K562 (cell line): ENCODE measurements at regions not wholly inside any gene's neighbourhood (a gene's known extent, or its start where the extent isn't known, plus 50 kb on each side); places are given as distances from the start of the nearest gene placed in this dataset.

Source experiments
- BRCA1 ChIP-seq, 2 experiments: fragments of 450-650 bp in 1 of 2; sonication (generic) in 1 of 2; formaldehyde crosslinking in 1 of 2; IDR thresholded peaks; 2 replicates each; pipeline versions ENCODE4 v1.5.0 to v1.6.1; 2017 to 2020; ENCODE audit warnings: mild to moderate bottlenecking in 1 of 2, missing genetic modification reagents in 1 of 2
- CEBPB ChIP-seq: fragments of 450-650 bp; IDR thresholded peaks from 2 replicates; pipeline ENCODE4 v1.6.1; 2016; ENCODE audit warnings: missing genetic modification characterization, missing compliant biosample characterization
- CHD4 ChIP-seq: fragments of 200-600 bp; sonication (generic); IDR thresholded peaks from 3 replicates; pipeline ENCODE4 v1.6.1; 2012; ENCODE audit warnings: low read depth, mild to moderate bottlenecking, mixed read lengths, low read length, inconsistent platforms; ENCODE audit not compliant: insufficient read depth, insufficient replicate concordance, poor library complexity, severe bottlenecking
- CREB3 ChIP-seq: fragments of 450-650 bp; conservative IDR thresholded peaks from 2 replicates; pipeline ENCODE4 v1.6.1; 2016; ENCODE audit warnings: missing genetic modification characterization, low read depth, mild to moderate bottlenecking, missing compliant biosample characterization, moderate library complexity
- DMBX1 ChIP-seq: fragments of 250-450 bp; sonication (Bioruptor Pico); IDR thresholded peaks from 2 replicates; pipeline ENCODE4 v1.8.0; 2022; ENCODE audit warnings: inconsistent platforms, mild to moderate bottlenecking, moderate library complexity, borderline replicate concordance
- FOSL1 ChIP-seq: fragments of 200-800 bp; sonication (Bioruptor generic); conservative IDR thresholded peaks from 2 replicates; pipeline ENCODE4 v1.6.1; 2016; ENCODE audit warnings: missing genetic modification characterization, missing compliant biosample characterization
- FOXP1 ChIP-seq: sonication (generic); formaldehyde crosslinking; IDR thresholded peaks from 2 replicates; pipeline ENCODE4 v1.8.0; 2022; ENCODE audit warnings: mild to moderate bottlenecking, missing genetic modification reagents
- HLTF ChIP-seq: fragments of 450-650 bp; IDR thresholded peaks from 2 replicates; pipeline ENCODE4 v1.6.1; 2016
- HSF4 ChIP-seq: fragments of 250-450 bp; sonication (Bioruptor Pico); IDR thresholded peaks from 2 replicates; pipeline ENCODE4 v2.1.2; 2022; ENCODE audit warnings: mild to moderate bottlenecking, moderate library complexity, borderline replicate concordance
- MCM7 ChIP-seq, 2 experiments: fragments of 450-650 bp; IDR thresholded peaks; 2 replicates each; pipeline ENCODE4 v1.6.1; 2016 to 2018
- MXI1 ChIP-seq: IDR thresholded peaks from 2 replicates; pipeline ENCODE4 v1.6.1; 2011; ENCODE audit warnings: low read depth, mild to moderate bottlenecking, improper control_type of control experiment, low read length
- NR4A1 ChIP-seq, 2 experiments: fragments of 250-450 bp in 1 of 2; fragments of 450-650 bp in 1 of 2; sonication (Bioruptor Pico) in 1 of 2; IDR thresholded peaks; 2 replicates each; pipeline versions ENCODE4 v1.4.0 to v1.6.1; 2016 to 2020; ENCODE audit warnings: mild to moderate bottlenecking in 2 of 2, missing compliant biosample characterization in 1 of 2, missing genetic modification characterization in 1 of 2, moderate library complexity in 1 of 2
- RFX5 ChIP-seq: IDR thresholded peaks from 2 replicates; pipeline ENCODE4 v1.6.1; 2011; ENCODE audit warnings: low read depth, mild to moderate bottlenecking, improper control_type of control experiment, low read length
- RHOXF2B ChIP-seq: fragments of 250-450 bp; sonication (Bioruptor Pico); conservative IDR thresholded peaks from 2 replicates; pipeline ENCODE4 v1.5.1; 2021
- SRSF7 ChIP-seq: fragments of 200-400 bp; formaldehyde crosslinking; optimal IDR thresholded peaks from 2 replicates; pipeline ENCODE3; 2017; ENCODE audit warnings: mild to moderate bottlenecking, low read depth, low read length
- ZNF12 ChIP-seq: sonication (generic); formaldehyde crosslinking; IDR thresholded peaks from 2 replicates; pipeline ENCODE4 v1.4.0; 2020; ENCODE audit warnings: mild to moderate bottlenecking, missing genetic modification reagents
- ZNF146 ChIP-seq: IDR thresholded peaks from one replicate; pipeline ENCODE4 v1.6.1; 2018; ENCODE audit warnings: missing compliant biosample characterization; ENCODE audit not compliant: unreplicated experiment
- ZNF507 ChIP-seq: conservative IDR thresholded peaks from 2 replicates; pipeline ENCODE4 v1.6.1; 2017; ENCODE audit warnings: missing genetic modification characterization, missing compliant biosample characterization
- ZNF699 ChIP-seq: fragments of 250-450 bp; sonication (Bioruptor Pico); IDR thresholded peaks from 2 replicates; pipeline ENCODE4 v1.8.0; 2021; ENCODE audit warnings: mild to moderate bottlenecking, moderate library complexity; ENCODE audit not compliant: insufficient replicate concordance
- ZNF717 ChIP-seq: fragments of 250-450 bp; sonication (Bioruptor Pico); IDR thresholded peaks from 2 replicates; pipeline ENCODE4 v1.5.0; 2021
- TF ChIP-seq, protein P1 (sequence below): sonication (generic); formaldehyde crosslinking; IDR thresholded peaks from 2 replicates; pipeline ENCODE4 v1.8.0; 2022; ENCODE audit warnings: mild to moderate bottlenecking, missing genetic modification reagents
- TF ChIP-seq, protein P2 (sequence below): fragments of 200-800 bp; sonication (Bioruptor generic); IDR thresholded peaks from 2 replicates; pipeline ENCODE4 v1.6.1; 2017; ENCODE audit warnings: missing genetic modification characterization, missing compliant biosample characterization
- TF ChIP-seq, protein P3 (sequence below): fragments of 250-450 bp; sonication (Bioruptor Pico); IDR thresholded peaks from 2 replicates; pipeline ENCODE4 v1.5.0; 2021

DNA sequence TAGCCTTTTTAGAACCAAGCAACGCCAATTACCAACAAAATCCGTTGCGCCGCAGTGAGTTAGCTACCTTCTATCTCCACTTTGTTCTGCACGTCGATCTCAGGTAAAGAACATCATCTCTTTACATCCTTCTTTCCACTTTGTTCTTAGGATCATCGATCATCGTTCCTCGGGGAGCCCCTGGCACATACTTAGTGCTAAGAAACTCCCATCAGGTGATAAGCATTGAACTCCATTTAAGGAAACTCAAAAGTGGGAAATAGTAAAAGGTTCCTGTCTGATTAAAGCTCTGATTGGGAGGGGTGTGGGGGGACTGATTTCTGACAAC, 227.0 kb upstream of the PRSS16 start (continued):
- no peak for TF ChIP-seq HLTF
- no peak for TF ChIP-seq SRSF7
- no peak for TF ChIP-seq BRCA1 (IDR thresholded peaks at IDR 0.05)
- TF ChIP-seq BRCA1 (CRISPR knock-in tag; IDR thresholded peaks at IDR 0.05) = no peak
- no peak for TF ChIP-seq ZNF12 (CRISPR knock-in tag)
- TF ChIP-seq CREB3 (tag) = no peak
- TF ChIP-seq FOSL1 (tag) = no peak
- no peak for TF ChIP-seq RHOXF2B (CRISPR knock-in tag)
- no peak for TF ChIP-seq RFX5
- TF ChIP-seq, protein P1, sequence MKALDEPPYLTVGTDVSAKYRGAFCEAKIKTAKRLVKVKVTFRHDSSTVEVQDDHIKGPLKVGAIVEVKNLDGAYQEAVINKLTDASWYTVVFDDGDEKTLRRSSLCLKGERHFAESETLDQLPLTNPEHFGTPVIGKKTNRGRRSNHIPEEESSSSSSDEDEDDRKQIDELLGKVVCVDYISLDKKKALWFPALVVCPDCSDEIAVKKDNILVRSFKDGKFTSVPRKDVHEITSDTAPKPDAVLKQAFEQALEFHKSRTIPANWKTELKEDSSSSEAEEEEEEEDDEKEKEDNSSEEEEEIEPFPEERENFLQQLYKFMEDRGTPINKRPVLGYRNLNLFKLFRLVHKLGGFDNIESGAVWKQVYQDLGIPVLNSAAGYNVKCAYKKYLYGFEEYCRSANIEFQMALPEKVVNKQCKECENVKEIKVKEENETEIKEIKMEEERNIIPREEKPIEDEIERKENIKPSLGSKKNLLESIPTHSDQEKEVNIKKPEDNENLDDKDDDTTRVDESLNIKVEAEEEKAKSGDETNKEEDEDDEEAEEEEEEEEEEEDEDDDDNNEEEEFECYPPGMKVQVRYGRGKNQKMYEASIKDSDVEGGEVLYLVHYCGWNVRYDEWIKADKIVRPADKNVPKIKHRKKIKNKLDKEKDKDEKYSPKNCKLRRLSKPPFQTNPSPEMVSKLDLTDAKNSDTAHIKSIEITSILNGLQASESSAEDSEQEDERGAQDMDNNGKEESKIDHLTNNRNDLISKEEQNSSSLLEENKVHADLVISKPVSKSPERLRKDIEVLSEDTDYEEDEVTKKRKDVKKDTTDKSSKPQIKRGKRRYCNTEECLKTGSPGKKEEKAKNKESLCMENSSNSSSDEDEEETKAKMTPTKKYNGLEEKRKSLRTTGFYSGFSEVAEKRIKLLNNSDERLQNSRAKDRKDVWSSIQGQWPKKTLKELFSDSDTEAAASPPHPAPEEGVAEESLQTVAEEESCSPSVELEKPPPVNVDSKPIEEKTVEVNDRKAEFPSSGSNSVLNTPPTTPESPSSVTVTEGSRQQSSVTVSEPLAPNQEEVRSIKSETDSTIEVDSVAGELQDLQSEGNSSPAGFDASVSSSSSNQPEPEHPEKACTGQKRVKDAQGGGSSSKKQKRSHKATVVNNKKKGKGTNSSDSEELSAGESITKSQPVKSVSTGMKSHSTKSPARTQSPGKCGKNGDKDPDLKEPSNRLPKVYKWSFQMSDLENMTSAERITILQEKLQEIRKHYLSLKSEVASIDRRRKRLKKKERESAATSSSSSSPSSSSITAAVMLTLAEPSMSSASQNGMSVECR (CRISPR knock-in tag) = no peak
- no peak for TF ChIP-seq MCM7 (IDR thresholded peaks at IDR 0.05)
- no peak for TF ChIP-seq ZNF146 (CRISPR knock-in tag)
- TF ChIP-seq FOXP1 (CRISPR knock-in tag) = no peak
- no peak for TF ChIP-seq HSF4
- TF ChIP-seq, protein P2, sequence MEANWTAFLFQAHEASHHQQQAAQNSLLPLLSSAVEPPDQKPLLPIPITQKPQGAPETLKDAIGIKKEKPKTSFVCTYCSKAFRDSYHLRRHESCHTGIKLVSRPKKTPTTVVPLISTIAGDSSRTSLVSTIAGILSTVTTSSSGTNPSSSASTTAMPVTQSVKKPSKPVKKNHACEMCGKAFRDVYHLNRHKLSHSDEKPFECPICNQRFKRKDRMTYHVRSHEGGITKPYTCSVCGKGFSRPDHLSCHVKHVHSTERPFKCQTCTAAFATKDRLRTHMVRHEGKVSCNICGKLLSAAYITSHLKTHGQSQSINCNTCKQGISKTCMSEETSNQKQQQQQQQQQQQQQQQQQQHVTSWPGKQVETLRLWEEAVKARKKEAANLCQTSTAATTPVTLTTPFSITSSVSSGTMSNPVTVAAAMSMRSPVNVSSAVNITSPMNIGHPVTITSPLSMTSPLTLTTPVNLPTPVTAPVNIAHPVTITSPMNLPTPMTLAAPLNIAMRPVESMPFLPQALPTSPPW = no peak
- no peak for TF ChIP-seq MXI1
- peak; percentile 78; the same call in 1 of the 2 replicates for TF ChIP-seq CEBPB (tag)
- no peak for TF ChIP-seq ZNF507 (tag)
- no peak for TF ChIP-seq ZNF717 (CRISPR knock-in tag)
- no peak for TF ChIP-seq NR4A1 (CRISPR knock-in tag; IDR thresholded peaks at IDR 0.05)
- peak; percentile 6; the same call in 1 of the 2 replicates for TF ChIP-seq NR4A1 (tag; IDR thresholded peaks at IDR 0.05)
- peak; percentile 79 for TF ChIP-seq CHD4
- TF ChIP-seq, protein P3, sequence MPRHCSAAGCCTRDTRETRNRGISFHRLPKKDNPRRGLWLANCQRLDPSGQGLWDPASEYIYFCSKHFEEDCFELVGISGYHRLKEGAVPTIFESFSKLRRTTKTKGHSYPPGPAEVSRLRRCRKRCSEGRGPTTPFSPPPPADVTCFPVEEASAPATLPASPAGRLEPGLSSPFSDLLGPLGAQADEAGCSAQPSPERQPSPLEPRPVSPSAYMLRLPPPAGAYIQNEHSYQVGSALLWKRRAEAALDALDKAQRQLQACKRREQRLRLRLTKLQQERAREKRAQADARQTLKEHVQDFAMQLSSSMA = no peak
- no peak for TF ChIP-seq ZNF699 (CRISPR knock-in tag)
- TF ChIP-seq DMBX1 (CRISPR knock-in tag) = no peak
